C1 segment of cervical spinal cord (tissue), 14 donors: ENCODE measurements at regions not wholly inside any gene's neighbourhood (a gene's known extent, or its start where the extent isn't known, plus 50 kb on each side); places are given as distances from the start of the nearest gene placed in this dataset.

Experiments used
- DNase-seq, 14 donors: peaks; one replicate each; lab custom pipeline; 2025; lab: John Stamatoyannopoulos, UW

GRCh38 chr10:64076322-64076940 lies 555.2 kb downstream of the REEP3 start:
- no peak for DNase-seq

GRCh38 chr10:64079341-64079740 lies 558.1 kb downstream of the REEP3 start:
- DNase-seq = no peak

- DNase-seq = no peak
Measured at GRCh38 chr10:64080071-64080470, 558.9 kb downstream of the REEP3 start.

GRCh38 chr10:64081947-64082482 lies 560.8 kb downstream of the REEP3 start:
- no peak for DNase-seq

- DNase-seq = no peak
Measured at GRCh38 chr10:64086083-64086767, 565.0 kb downstream of the REEP3 start.

GRCh38 chr10:64089648-64090047 lies 568.4 kb downstream of the REEP3 start:
- no peak for DNase-seq

GRCh38 chr10:64090865-64091264 lies 569.7 kb downstream of the REEP3 start:
- DNase-seq = no peak

GRCh38 chr10:64091897-64092296 lies 570.7 kb downstream of the REEP3 start:
- DNase-seq = peak in 4 of 14 donors; percentile 3 to 20 (median 8)

GRCh38 chr10:64093304-64093703 lies 572.1 kb downstream of the REEP3 start:
- no peak for DNase-seq

GRCh38 chr10:64093946-64094535 lies 572.8 kb downstream of the REEP3 start:
- no peak for DNase-seq

- DNase-seq = peak in 1 of 14 donors; percentile 29
Measured at GRCh38 chr10:64096941-64097340, 575.7 kb downstream of the REEP3 start.

- DNase-seq = no peak
Measured at GRCh38 chr10:64097391-64098122, 576.4 kb downstream of the REEP3 start.

- DNase-seq = no peak
Measured at GRCh38 chr10:64098994-64099393, 577.8 kb downstream of the REEP3 start.

GRCh38 chr10:64101606-64102263 lies 580.5 kb downstream of the REEP3 start:
- DNase-seq = no peak

- no peak for DNase-seq
Measured at GRCh38 chr10:64102264-64102633, 581.0 kb downstream of the REEP3 start.

- no peak for DNase-seq
Measured at GRCh38 chr10:64102916-64103315, 581.7 kb downstream of the REEP3 start.

GRCh38 chr10:64103750-64104470 lies 582.7 kb downstream of the REEP3 start:
- DNase-seq = no peak

- DNase-seq = no peak
Measured at GRCh38 chr10:64109926-64110495, 588.8 kb downstream of the REEP3 start.

- no peak for DNase-seq
Measured at GRCh38 chr10:64112701-64113355, 591.6 kb downstream of the REEP3 start.

- DNase-seq = no peak
Measured at GRCh38 chr10:64113375-64113774, 592.2 kb downstream of the REEP3 start.
